ENCODE measurements at regions not wholly inside any gene's neighbourhood (a gene's known extent, or its start where the extent isn't known, plus 50 kb on each side); places are given as distances from the start of the nearest gene placed in this dataset.

GRCh38 chr7:26538216-26538615 lies 246.6 kb downstream of the SNX10 start:
- TF ChIP-seq CTCF (conservative IDR thresholded peaks at IDR 0.05; ENCODE audit: low read depth, low read length) (no peak), EZH2 (IDR thresholded peaks at IDR 0.05; ENCODE audit: low read length, unreplicated experiment) (no peak)

Data from PC-3 (cell line).